Fibroblast of lung (primary cell): ENCODE measurements at regions not wholly inside any gene's neighbourhood (a gene's known extent, or its start where the extent isn't known, plus 50 kb on each side); places are given as distances from the start of the nearest gene placed in this dataset.

ENCODE experiments used
- EZH2 ChIP-seq: IDR thresholded peaks from 2 replicates; pipeline ENCODE4 v1.5.1; 2012; ENCODE audit warnings: low read length, control low read depth, mild to moderate bottlenecking; ENCODE audit errors: missing control alignments
- TF ChIP-seq, protein P1 (sequence below), 2 donors: IDR thresholded peaks in 1 of 2; conservative IDR thresholded peaks in 1 of 2; 1 replicate in 1 of 2; 2 replicates in 1 of 2; pipeline ENCODE4 v1.5.1; 2011 to 2012; ENCODE audit warnings: low read length in 2 of 2, control low read depth in 1 of 2, inconsistent platforms in 1 of 2, low read depth in 1 of 2, mild to moderate bottlenecking in 1 of 2

DNA sequence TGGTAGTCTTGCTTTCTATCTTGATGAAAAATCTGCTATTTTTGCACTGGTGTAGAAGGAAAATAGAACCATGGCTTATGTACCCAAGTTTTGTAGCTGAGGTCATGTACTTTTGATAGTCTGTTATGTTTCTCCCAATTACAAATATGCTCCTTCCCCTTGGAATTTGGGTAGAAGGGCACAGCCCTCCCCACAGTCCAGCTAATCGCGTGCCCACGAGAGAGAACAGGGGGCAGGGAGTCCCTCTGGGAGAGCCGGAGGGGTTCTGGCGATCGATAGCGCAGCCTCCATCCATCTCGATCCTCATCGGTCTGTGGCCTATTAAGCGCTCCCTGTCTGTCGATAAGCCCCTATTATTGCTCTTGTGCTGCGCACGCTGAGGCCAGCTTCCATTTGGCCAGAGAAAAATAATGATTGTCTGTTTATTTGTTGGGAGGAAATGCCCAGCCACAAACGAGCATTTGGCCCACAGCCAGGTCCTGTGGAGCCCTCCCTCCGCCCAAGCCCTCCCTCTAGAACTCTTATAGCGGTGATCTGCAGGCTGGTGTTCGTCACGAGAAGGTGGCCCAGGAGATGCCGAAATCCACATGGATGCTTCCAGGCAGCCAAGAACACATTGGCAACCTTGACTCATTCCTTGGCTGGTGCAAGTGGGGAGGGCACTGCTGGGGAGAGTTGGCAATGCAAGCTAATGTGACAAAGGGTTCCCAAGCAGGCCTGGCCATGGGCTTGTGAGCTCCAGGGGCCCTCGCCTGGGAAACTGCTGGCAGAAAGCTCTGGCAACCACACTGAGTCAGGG is 134.7 kb upstream of the TNR start:
- TF ChIP-seq, protein P1, sequence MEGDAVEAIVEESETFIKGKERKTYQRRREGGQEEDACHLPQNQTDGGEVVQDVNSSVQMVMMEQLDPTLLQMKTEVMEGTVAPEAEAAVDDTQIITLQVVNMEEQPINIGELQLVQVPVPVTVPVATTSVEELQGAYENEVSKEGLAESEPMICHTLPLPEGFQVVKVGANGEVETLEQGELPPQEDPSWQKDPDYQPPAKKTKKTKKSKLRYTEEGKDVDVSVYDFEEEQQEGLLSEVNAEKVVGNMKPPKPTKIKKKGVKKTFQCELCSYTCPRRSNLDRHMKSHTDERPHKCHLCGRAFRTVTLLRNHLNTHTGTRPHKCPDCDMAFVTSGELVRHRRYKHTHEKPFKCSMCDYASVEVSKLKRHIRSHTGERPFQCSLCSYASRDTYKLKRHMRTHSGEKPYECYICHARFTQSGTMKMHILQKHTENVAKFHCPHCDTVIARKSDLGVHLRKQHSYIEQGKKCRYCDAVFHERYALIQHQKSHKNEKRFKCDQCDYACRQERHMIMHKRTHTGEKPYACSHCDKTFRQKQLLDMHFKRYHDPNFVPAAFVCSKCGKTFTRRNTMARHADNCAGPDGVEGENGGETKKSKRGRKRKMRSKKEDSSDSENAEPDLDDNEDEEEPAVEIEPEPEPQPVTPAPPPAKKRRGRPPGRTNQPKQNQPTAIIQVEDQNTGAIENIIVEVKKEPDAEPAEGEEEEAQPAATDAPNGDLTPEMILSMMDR (conservative IDR thresholded peaks at IDR 0.05 in 1 of 2, IDR thresholded peaks at IDR 0.05 in 1 of 2; ENCODE audit: low read depth in 1 of 2, low read length in 2 of 2): no peak
- no peak for TF ChIP-seq EZH2
